ENCODE measurements at regions not wholly inside any gene's neighbourhood (a gene's known extent, or its start where the extent isn't known, plus 50 kb on each side); places are given as distances from the start of the nearest gene placed in this dataset.

DNA sequence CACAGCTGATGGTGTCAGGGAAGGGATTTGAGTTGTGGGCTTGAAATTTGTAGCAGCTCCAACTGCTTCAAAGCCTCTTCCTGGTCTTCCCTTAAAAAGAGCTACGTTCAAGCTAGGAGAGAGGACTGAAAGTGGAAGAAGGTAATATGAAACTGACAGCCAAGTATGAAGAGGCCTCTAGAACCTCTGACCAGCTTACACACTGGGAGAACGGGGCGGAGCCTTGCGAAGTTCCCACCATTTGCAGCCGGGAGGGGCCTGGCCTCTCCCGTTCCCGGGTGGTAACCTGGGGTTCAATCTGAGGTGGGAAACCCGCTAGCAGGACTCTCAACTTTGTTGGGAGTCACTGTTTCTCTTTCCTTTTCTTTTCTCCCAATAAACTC, 97.8 kb upstream of the PDE10A start:
- Histone ChIP-seq H4K20me1 (ENCODE audit: low read depth, low read length) (no peaks in the 10 kb centered on the region), H3K9me2 (replicated peaks; ENCODE audit: insufficient read depth, low read length) (no peaks in the 10 kb centered on the region), H3K27ac (ENCODE audit: low read depth, low read length) (no peak overlapping the region), H3K4me3 (ENCODE audit: insufficient read depth, low read length, poor library complexity, severe bottlenecking) (no peak overlapping the region), H3F3A (ENCODE audit: insufficient read depth) (no peaks in the 10 kb centered on the region), H3K9ac (ENCODE audit: low read length) (no peak overlapping the region), H3K36me3 (ENCODE audit: low read length) (no peaks in the 10 kb centered on the region), H3K79me2 (ENCODE audit: insufficient read depth, low read length) (no peaks in the 10 kb centered on the region), H3K9me3 (ENCODE audit: insufficient read depth, low read length) (no peaks in the 10 kb centered on the region), H3K27me3 (ENCODE audit: low read length) (no peaks in the 10 kb centered on the region), H2AFZ (ENCODE audit: low read depth, low read length, severe bottlenecking) (no peak overlapping the region), H3K4me2 (ENCODE audit: low read depth, low read length, poor library complexity, severe bottlenecking) (no peak overlapping the region)
- TF ChIP-seq EZH2phosphoT487 (conservative IDR thresholded peaks at IDR 0.05; ENCODE audit: low read length) = no peak
- TF ChIP-seq, protein P1, sequence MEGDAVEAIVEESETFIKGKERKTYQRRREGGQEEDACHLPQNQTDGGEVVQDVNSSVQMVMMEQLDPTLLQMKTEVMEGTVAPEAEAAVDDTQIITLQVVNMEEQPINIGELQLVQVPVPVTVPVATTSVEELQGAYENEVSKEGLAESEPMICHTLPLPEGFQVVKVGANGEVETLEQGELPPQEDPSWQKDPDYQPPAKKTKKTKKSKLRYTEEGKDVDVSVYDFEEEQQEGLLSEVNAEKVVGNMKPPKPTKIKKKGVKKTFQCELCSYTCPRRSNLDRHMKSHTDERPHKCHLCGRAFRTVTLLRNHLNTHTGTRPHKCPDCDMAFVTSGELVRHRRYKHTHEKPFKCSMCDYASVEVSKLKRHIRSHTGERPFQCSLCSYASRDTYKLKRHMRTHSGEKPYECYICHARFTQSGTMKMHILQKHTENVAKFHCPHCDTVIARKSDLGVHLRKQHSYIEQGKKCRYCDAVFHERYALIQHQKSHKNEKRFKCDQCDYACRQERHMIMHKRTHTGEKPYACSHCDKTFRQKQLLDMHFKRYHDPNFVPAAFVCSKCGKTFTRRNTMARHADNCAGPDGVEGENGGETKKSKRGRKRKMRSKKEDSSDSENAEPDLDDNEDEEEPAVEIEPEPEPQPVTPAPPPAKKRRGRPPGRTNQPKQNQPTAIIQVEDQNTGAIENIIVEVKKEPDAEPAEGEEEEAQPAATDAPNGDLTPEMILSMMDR (IDR thresholded peaks at IDR 0.05; ENCODE audit: insufficient read depth, low read length, poor library complexity, severe bottlenecking) = no peak

DNA sequence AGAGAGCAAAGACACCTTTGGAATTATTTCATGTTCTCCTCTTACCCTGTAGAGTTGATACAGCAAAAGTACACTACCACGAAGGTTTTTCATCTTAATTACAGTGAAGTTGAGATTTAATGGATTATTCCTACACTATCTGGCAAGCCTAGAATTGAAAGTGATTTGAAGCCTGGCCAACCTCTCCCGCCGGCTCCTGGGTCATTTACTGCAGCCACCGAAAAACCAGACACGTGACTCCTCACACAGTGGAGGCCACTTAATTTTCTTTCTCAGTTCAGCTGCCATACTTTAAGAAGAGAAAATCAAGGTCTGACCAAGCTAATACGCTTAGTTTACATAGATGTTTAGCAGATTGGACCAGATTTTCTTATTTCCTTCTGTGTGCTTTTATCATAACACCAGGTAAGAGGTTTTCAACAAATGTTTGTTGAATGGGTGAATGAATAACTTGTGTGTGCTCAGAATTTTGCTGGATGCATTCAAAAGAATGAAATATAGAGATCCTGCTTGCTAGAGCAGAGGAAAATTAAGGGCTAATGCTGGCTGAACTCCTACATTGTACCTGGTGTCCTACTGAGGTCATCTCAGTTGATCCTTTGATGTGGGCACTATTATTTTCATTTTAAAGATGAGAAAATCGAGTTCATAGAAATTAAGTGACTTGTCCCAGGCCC, 97.2 kb upstream of the PDE10A start:
- H3K4me2 ChIP-seq (ENCODE audit: low read depth, low read length, poor library complexity, severe bottlenecking) = no peak overlapping the region
- H3K79me2 ChIP-seq (ENCODE audit: insufficient read depth, low read length) = no peaks in the 10 kb centered on the region
- H3K36me3 ChIP-seq (ENCODE audit: low read length) = no peaks in the 10 kb centered on the region
- H3K9me3 ChIP-seq (ENCODE audit: insufficient read depth, low read length) = no peaks in the 10 kb centered on the region
- no peaks in the 10 kb centered on the region for H3K27me3 ChIP-seq (ENCODE audit: low read length)
- H3K4me3 ChIP-seq (ENCODE audit: insufficient read depth, low read length, poor library complexity, severe bottlenecking) = no peak overlapping the region
- H4K20me1 ChIP-seq (ENCODE audit: low read depth, low read length) = no peaks in the 10 kb centered on the region
- H2AFZ ChIP-seq (ENCODE audit: low read depth, low read length, severe bottlenecking) = no peak overlapping the region
- TF ChIP-seq EZH2phosphoT487 (conservative IDR thresholded peaks at IDR 0.05; ENCODE audit: low read length) = no peak
- TF ChIP-seq, protein P1 (IDR thresholded peaks at IDR 0.05; ENCODE audit: insufficient read depth, low read length, poor library complexity, severe bottlenecking) = no peak
- no peaks in the 10 kb centered on the region for H3K9me2 ChIP-seq (replicated peaks; ENCODE audit: insufficient read depth, low read length)
- no peaks in the 10 kb centered on the region for H3F3A ChIP-seq (ENCODE audit: insufficient read depth)
- no peak overlapping the region for H3K27ac ChIP-seq (ENCODE audit: low read depth, low read length)
- H3K9ac ChIP-seq (ENCODE audit: low read length) = no peak overlapping the region

DNA sequence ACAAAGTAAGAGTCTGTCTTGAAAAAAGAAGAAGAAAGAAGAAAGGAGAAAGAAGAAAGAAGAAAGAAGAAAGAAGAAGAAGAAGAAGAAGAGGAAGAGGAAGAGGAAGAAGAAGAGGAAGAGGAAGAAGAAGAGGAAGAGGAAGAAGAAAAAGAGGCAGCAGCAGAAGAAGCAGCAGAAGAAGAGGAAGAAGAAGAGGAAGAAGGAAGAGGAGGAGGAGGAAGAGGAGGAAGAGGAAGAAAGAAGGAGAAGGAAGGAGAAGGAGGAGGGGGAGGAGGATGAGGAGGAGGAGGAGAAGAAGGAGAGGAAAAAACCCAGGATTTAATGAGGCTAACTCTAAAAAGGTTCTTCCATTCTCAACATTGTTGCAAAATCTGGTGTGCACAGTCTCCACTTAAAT, 95.4 kb upstream of the PDE10A start:
- Histone ChIP-seq H3K79me2 (ENCODE audit: insufficient read depth, low read length) (no peaks in the 10 kb centered on the region), H3F3A (ENCODE audit: insufficient read depth) (no peaks in the 10 kb centered on the region), H3K9me2 (replicated peaks; ENCODE audit: insufficient read depth, low read length) (no peaks in the 10 kb centered on the region), H3K36me3 (ENCODE audit: low read length) (no peaks in the 10 kb centered on the region), H4K20me1 (ENCODE audit: low read depth, low read length) (no peaks in the 10 kb centered on the region), H3K9me3 (ENCODE audit: insufficient read depth, low read length) (no peaks in the 10 kb centered on the region), H3K4me2 (ENCODE audit: low read depth, low read length, poor library complexity, severe bottlenecking) (no peak overlapping the region), H3K9ac (ENCODE audit: low read length) (no peak overlapping the region), H3K4me3 (ENCODE audit: insufficient read depth, low read length, poor library complexity, severe bottlenecking) (no peak overlapping the region), H3K27me3 (ENCODE audit: low read length) (no peaks in the 10 kb centered on the region), H3K27ac (ENCODE audit: low read depth, low read length) (no peak overlapping the region), H2AFZ (ENCODE audit: low read depth, low read length, severe bottlenecking) (peak overlapping the region; percentile 19)
- no peak for TF ChIP-seq EZH2phosphoT487 (conservative IDR thresholded peaks at IDR 0.05; ENCODE audit: low read length)
- TF ChIP-seq, protein P1 (IDR thresholded peaks at IDR 0.05; ENCODE audit: insufficient read depth, low read length, poor library complexity, severe bottlenecking) = no peak

All from SU-DHL-6 (cell line).